Fibroblast of peridontal ligament (primary cell): ENCODE measurements at regions not wholly inside any gene's neighbourhood (a gene's known extent, or its start where the extent isn't known, plus 50 kb on each side); places are given as distances from the start of the nearest gene placed in this dataset.
"Not testable (repeated sequence)": the region's sequence is repeated elsewhere in the genome, so short reads cannot be mapped to it uniquely, and the experiment has no call there.

ENCODE experiments used
- DNase-seq: peaks from one replicate; pipeline ENCODE4 v3.0.0-alpha.2; 2010; ENCODE audit errors: extremely low read depth

DNA sequence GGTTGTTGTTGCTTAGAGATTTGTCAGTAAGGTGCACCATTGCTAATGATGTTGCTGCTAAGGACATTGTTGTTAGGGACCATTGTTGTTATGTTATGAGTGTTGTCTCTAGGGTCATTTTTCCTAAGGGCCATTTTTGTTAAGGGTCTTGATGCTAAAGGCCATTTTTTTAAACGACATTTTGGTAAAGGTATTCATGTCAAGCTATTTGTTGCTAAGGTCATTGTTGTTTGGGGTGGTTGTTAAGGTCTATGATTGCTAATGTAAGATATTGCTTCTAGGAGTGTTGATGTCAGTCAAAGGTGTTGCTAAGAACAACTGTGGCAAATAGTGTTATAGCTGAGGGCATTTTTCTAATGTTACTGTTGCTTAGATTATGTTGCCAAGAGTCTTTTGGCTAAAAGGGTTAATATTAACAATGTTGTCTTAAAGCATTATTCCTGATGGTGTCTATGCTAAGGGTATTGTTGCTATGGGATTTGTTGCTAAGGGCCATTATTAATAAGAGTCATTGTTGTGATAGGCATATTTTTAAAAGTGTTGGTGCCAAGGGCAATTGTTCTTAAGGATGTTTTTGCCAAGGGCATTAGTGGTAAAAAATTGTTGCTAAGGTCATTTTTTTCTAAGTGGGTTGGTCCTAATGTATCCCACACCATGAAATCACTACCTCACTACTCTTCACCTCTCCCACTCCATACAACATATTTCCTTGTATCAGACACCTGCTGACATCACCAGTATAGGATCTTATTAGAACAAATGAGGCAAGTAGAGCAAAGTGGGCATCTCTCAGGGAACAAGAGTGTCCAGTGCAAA is 56.2 kb downstream of the SPATA31A6 start:
- DNase-seq, result not testable (repeated sequence)

DNA sequence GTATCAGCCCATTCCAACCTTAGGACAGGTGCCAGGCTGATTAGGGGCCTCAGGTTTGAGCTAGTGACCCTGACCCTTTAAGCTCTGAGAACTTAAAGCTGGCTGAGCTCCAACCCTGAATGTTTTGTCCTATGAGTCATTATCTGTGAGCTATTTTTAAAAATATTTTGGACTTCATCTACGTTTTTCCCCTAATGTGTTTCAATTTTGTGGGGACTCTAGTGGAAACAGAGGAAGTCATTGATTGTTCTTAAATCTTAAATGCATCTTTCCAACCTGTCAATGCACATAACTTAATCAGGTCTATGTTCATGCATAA is 56.8 kb downstream of the SPATA31A6 start:
- DNase-seq, result not testable (repeated sequence)

DNA sequence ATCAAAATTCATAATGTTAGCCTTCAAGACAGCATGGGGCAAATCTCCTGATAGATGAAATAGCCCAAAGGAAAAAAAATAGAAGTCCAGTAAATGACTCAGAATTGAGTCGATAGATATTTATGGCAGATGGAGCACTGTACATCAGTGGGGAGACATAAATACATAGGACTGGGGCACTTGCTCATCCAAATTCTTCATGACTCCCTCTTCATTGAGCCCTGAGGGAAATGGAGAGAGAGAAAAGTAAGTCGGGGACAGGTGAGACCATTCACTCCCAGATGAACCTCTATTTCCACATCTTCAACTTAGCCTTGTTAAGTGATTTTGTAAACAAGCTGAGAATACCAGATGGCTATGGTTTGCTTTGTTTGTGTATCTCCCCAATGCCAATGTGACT is 59.8 kb downstream of the SPATA31A6 start:
- DNase-seq, result not testable (repeated sequence)

DNA sequence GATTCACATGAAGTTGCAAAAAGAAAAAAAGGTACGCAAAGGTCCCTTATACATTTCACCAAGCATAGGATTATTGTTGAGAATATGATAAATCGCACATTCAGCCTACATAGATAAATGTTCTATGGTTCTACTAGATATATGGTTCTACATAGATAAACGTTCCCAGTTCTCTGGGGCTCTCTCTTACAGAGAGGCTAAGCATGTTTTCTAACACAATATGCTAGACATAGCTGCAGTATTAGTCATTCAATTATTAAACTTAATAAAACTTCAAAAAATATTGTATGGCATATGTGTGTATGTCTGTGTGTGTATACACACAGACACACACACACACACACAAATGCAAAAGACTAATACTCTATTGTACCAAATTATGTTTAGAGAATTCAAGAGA is 60.4 kb downstream of the SPATA31A6 start:
- DNase-seq, result not testable (repeated sequence)

DNA sequence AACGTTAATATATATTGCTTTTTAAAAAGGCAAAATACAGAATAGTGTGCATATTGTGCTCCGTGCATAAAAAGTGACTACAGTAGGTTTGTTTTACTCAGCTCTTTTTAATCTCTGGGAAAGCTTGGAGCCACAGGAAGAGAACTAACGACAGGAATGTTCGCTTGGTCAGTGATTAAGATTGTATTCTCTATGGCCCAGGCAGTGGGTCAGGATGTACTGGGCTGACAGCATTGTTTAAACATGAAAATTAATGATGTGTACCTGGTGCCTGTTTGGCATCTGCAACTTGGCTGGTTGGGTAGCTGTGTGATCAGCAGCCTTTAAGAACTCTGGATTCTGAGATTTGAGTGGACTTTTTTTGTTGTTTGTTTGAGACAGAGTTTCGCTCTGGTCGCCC is 85.3 kb downstream of the SPATA31A6 start:
- not testable (repeated sequence) for DNase-seq

DNA sequence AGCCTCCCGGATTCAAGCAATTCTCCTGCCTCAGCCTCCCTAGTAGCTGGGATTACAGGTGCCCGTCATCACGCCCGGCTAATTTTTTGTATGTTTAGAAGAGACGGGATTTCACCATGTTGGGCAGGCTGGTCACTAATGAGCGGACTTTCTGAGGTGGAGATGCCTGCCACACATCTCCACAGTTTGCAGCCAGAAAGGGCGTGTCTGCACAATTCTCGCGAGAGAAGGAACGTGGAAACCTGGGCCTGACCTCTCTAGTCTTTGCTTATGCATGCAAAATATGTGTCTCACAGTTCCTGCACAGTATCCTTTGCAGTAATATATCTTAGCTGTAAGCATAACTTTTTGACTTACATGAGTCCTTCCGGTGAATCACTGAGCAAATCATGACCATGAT is 85.7 kb downstream of the SPATA31A6 start:
- DNase-seq, result not testable (repeated sequence)

DNA sequence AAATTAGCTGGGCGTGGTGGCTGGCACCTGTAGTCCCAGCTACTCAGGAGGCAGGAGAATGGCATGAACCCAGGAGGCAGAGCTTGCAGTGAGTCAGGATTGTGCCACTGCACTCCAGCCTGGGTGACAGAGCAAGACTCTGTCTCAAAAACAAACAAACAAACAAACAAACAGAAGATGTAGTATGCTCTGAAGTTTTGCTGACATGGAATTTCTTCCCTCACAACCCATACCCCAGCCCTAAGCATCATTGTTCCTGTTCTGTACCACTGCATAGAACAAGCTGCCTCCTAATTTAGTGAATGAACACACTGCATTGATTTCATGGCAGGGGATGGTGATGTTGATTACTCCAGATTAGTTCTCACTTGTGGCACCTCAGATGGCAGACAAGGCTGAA is 89.7 kb downstream of the SPATA31A6 start:
- DNase-seq, result not testable (repeated sequence)

DNA sequence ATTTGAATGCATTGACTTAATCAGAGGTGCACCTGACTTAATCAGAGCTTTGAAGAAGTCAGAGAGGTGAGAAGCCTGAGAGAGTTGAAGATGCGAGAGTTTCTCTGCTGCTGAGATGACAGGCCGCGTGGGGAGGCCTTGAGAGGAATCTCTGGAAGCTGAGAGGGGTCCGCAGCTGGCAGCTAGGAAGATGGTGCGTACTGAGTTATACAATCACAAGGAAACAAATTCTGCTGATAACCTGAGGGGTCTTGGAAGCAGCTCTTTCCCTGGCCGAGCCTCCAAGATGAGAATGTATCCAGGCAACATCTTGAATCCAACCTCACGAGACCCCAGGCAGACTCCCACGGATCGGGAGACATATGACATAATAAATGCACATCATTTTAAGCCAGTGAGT is 91.7 kb downstream of the SPATA31A6 start:
- DNase-seq, result no peak

DNA sequence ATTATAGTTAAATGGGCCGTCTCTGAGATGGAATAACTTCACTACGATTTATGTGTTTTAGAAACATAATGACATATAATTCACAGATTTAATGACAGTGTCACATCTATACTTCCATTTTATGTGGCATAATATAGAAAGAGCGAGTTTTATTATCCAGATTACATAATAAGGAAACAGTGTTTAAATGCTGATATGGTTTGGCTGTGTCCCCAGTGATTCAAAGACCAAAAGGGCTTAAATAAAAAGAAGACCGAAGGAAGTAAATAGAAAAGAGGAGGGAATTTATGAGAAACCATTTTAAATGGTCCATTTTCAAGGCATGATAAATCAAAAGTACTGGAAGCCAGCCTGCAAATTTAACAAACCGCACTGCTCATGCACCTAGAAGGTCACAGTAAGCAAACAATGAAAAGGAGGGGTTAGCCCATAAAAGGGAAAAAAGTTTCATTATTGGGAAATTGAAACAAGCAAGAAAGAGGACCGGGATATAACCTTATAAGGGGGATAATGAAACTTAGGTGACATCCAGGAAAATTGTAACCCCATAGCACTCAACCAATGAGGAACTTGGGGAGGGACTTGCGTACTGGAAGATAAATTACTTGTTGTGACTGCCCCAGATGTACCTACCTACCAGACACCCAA is 99.2 kb downstream of the SPATA31A6 start:
- DNase-seq, result not testable (repeated sequence)

DNA sequence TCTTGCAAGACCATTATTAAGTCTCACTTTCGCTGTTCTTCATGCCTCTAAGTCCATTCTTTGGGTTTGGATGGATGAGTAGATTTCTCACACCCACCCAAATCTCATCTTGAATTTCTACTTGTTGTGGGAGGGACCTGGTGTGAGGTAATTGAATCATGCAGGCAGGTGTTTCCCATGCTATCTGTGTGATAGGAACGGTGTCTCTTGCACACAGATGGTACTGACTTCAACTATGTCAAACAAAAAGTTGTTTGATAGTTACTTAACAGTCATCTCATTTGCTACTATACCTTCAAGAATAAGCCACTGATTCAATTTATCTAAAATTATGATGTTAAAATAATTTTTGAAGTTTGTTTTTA is 99.7 kb downstream of the SPATA31A6 start:
- DNase-seq, result not testable (repeated sequence)

DNA sequence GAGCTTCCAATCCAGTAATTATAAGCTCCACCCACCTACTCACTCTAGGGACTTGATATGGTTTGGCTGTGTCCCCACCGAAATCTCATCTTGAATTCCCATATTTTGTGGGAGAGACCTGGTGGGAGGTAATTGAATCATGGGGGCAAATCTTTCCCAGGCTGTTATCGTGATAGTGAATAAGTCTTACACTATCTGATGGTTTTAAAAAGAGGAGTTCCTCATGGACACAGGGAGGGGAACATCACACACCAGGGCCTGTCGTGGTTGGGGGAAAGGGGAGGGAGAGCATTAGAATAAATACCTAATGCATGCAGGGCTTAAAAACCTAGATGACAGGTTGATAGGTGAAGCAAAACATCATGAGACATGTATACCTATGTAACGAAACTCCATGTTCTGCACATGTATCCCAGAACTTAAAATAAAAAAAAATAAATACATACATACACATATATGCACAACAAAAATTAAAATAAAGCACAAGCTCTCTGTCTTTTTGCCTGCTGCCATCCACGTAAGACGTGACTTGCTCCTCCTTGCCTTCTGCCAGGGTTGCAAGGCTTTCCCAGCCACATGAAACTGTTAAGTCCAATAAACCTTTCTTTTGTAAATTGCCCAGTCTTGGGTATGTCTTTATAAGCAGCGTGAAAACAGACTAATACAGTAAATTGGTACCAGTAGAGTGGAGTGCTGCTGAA is 102.8 kb downstream of the SPATA31A6 start:
- DNase-seq, result not testable (repeated sequence)

DNA sequence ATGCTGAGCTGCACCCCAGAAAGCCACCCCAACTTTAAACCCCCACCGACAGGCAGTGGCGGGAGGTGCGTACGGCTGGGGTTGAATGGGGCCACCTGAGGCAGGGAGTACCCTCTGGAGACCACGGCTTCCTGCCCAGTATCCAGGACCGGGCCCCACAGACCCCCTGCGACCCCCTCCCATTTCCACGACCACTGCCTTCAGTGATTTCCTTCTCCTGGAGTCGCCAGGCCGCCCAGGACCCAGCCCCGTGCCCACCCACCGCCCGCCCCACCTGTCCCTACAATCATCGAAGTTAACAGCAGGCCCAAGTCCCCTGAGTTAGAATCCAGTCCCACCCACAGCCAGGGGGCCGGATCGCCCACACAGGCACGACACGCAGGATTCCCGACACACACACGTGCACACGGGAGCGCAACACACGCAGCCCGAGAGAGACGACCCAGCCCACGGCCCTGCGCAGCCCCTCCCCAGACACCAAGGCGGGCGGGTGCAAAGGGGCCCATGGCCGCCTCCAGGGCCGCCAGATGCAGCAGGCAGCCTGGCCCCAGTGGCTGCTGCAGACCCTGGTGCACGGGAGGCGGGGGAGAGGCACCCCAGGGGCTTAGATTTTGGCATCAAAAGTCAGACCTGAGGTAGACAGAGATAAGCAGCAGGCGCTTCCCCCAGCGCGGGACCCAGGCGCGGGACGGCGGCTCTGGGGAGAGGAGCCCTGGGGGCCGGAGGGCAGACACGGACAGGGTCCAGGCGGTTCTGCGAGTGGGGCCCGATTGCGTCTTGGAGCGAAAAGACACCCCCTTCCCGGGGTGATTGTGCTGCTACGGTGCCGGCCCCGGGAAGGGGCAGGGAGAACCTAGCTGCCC is 104.8 kb downstream of the SPATA31A6 start:
- not testable (repeated sequence) for DNase-seq

DNA sequence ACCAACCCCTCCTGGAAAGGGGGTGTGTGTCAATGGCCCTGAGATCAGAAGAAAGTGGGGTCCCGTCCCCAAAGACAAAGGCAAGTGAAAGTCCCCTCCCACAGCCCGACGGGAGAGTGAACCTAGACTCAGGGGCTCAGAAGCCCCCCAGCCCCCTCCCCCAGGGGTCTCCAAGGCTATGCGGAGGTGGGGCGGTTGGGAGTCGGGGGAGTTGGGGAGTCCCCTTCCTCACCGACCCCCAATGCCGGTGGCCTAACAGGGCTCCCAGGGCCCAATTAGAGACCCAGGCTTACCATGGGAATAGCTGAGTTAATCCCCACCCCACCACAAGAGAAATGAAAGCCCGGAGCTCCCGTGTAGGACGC is 105.4 kb downstream of the SPATA31A6 start:
- not testable (repeated sequence) for DNase-seq

DNA sequence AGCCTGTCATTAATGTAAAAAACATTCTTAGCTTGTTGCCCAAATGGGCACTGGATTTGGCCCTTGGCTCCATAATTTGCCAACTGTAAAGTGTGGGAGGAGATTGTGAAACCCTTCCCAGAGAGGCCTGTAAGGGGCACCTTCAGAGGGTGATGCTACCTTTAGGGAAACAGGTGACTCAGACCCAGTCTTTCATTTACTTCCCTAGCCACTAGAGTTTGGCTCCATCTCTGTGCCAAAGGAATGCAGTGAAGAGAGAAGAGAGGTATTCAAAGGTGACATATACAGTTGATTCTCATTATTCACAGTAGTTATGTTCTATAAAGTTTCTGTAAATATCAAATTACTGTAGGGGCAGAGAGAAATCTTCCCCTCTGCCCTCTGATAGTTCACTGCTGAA is 116.7 kb downstream of the SPATA31A6 start:
- not testable (repeated sequence) for DNase-seq

DNA sequence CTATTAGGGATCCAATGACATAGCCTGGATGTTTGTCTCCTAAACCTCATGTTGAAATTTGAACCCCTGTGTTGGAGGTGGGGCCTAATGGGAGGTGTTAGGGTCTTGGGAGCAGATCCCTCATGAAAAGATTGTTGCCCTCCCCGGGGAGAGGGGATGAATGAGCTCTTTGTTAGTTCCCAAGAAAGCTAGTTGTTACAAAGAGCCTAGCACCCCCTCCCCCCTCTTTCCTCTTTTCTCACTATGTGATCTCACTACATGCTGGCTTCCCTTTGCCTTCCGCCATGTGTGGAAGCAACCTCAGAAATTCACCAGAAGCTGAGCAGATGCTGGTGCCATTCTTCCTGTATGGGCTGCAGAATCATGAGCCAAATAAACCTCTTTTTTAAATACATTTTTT is 123.2 kb downstream of the SPATA31A6 start:
- not testable (repeated sequence) for DNase-seq

DNA sequence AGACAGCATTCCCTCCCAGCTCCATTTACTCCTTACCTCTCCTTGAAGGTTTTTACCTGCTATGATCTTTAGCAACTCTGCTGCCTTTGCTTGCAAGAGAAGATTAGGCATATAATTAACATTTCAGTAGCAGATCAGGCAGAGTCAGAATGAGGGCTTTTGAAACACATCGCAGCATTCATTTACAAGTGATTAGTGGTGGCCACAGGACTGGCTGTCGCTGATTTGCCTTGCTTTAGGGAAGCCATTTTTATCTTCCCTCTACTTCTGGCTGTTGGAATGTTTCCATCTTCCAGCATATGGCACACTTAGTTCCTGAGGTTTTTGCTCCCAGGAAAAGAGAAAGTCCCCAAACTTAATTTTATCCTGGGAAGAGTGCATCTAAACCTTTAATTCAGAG is 124.0 kb downstream of the SPATA31A6 start:
- not testable (repeated sequence) for DNase-seq

DNA sequence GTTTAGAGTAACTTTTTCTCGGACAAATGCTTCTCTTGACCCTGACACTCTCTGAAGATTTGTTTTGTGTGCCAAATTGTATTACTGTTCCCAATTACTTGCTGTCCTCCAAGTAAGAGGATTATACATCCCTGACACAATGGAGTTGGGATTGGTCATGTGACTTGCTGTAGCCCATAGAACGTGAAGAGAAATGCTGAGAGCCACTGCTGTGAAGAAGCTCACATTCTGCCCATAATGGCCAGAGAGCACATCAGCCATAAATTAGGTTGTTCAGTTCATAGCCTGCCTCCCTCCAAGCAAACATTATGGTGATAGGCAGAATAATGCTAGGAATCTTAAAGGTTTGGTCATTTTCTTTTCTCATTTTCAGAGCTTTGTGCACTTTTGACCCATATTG is 127.5 kb downstream of the SPATA31A6 start:
- not testable (repeated sequence) for DNase-seq

DNA sequence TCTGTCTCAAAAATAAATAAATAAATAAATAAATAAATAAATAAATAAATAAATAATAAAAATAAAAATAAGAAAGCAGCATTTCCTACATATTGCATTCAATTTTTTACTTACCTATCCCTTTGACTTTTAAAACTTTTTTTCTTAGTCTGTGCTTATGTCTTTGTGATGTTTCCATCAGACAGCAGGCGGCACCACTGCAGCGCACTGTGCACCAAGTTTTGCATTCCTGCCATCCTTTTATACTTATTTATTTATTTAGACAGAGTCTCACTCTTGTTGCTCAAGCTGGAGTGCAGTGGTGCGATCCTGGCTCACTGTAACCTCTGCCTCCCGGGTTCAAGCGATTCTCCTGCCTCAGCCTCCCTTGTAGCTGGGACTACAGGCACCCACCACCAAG is 132.6 kb downstream of the SPATA31A6 start:
- DNase-seq, result not testable (repeated sequence)

DNA sequence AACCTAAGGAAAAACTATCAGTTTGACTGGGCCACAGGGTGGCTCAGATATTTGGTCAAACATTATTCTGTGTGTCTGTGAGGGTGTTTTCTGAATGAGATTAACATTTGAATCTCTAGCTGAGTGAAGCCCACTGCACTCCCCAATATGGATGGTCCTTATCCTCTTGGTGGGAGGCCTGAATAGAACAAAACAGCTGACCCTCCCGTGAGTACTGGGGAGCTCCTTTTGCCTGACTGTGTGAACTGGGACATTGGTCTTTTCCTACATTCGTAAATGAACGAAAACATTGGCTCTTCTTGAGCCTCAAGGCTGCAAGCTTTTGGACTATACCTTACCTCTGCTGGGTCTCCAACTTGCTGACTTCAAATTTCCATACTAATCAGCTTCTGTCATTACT is 134.2 kb downstream of the SPATA31A6 start:
- DNase-seq, result not testable (repeated sequence)

DNA sequence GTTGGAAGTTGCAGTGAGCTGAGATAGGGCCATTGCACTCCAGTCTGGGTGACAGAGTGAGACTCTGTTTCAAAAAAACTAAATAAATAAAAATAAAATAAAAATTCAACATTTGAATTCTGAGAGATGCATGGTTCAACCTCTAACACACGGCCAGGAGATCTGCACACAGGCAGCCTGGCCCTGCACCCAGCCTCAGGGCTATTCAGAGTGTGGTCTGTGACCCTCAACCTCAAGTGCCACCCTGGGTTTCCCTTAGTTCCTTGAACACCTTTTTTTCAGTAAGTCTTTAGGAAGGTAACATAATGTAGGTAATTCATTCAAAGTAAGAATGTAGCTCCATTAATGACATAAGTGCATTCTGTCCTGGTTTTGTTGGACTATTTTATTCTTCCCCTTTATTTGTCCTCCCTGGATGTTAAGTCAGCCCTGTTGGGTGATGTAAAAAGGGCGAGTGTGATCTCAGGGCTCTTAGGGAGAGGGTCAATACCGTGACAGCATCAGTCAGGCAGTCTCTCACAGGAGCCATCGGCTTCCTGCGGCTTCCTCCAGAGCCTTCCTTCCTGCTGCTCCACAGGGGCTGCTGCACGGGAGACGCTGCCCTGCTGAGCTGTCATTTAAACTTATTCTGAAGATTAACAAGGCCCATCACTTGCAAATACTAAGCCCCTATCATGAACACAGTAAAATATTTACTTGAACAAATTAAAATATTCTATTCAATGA is 139.8 kb downstream of the SPATA31A6 start:
- DNase-seq, result not testable (repeated sequence)

DNA sequence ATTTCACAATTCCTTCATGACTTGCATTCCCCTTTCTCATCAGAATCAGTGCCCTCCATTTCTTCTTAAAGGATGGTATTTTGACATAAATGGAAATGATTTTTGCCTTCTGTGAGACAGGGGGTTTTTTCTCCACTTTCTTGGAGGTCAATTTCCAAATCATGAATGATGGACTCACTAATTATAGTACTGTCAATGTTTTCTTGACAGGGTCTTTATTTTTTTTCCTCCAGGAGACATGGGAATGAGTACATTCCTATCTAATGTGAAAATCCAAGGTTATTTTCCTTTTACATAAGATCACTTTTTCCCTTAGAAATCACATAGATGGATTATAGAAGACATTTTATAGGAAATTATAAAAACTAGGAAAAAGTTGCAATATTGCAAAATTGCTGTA is 141.7 kb downstream of the SPATA31A6 start:
- DNase-seq, result not testable (repeated sequence)
